ENCODE measurements at regions not wholly inside any gene's neighbourhood (a gene's known extent, or its start where the extent isn't known, plus 50 kb on each side); places are given as distances from the start of the nearest gene placed in this dataset.

DNA sequence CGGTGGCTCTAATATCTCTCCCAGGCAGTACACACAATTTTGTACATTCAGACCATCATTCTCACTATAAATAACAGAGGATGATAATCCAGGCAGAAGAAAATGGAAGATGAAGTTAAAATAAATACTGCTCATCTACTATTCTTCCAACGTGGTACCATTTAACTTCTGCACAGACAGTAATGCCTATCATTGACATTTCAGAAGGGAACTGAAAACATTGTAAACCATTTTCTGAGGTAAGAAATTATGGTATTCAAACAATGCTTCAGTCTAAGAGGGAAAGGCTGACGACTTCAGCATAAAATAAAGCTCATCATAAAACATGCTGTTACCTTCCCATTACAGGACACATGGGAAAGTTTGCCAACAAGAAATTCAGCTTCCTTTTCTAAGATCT, 814.4 kb downstream of the NR4A2 start:
- Histone ChIP-seq H3F3A (ENCODE audit: control insufficient read depth, insufficient read depth) (no peaks in the 10 kb centered on the region), H3K36me3 (ENCODE audit: control insufficient read depth, low read length) (no peaks in the 10 kb centered on the region), H3K79me2 (ENCODE audit: control insufficient read depth, low read length) (no peaks in the 10 kb centered on the region), H3K4me2 (ENCODE audit: low read length) (no peak overlapping the region), H4K20me1 (ENCODE audit: control insufficient read depth, insufficient read depth, low read depth, low read length) (no peaks in the 10 kb centered on the region), H3K27me3 (ENCODE audit: control insufficient read depth, low read length) (no peaks in the 10 kb centered on the region), H3K9me2 (replicated peaks; ENCODE audit: control insufficient read depth, low read length) (no peaks in the 10 kb centered on the region), H3K27ac (ENCODE audit: low read depth, low read length) (no peak overlapping the region), H3K4me3 (ENCODE audit: low read length) (no peak overlapping the region), H3K4me1 (ENCODE audit: control insufficient read depth, low read length) (no peaks in the 10 kb centered on the region), H3K9me3 (ENCODE audit: control insufficient read depth, insufficient read depth, low read length) (no peaks in the 10 kb centered on the region)
- TF ChIP-seq, protein P1, sequence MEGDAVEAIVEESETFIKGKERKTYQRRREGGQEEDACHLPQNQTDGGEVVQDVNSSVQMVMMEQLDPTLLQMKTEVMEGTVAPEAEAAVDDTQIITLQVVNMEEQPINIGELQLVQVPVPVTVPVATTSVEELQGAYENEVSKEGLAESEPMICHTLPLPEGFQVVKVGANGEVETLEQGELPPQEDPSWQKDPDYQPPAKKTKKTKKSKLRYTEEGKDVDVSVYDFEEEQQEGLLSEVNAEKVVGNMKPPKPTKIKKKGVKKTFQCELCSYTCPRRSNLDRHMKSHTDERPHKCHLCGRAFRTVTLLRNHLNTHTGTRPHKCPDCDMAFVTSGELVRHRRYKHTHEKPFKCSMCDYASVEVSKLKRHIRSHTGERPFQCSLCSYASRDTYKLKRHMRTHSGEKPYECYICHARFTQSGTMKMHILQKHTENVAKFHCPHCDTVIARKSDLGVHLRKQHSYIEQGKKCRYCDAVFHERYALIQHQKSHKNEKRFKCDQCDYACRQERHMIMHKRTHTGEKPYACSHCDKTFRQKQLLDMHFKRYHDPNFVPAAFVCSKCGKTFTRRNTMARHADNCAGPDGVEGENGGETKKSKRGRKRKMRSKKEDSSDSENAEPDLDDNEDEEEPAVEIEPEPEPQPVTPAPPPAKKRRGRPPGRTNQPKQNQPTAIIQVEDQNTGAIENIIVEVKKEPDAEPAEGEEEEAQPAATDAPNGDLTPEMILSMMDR (IDR thresholded peaks at IDR 0.05; ENCODE audit: low read depth, low read length, poor library complexity, severe bottlenecking) = no peak
- no peak for TF ChIP-seq EZH2phosphoT487 (IDR thresholded peaks at IDR 0.05; ENCODE audit: borderline replicate concordance, low read length)

DNA sequence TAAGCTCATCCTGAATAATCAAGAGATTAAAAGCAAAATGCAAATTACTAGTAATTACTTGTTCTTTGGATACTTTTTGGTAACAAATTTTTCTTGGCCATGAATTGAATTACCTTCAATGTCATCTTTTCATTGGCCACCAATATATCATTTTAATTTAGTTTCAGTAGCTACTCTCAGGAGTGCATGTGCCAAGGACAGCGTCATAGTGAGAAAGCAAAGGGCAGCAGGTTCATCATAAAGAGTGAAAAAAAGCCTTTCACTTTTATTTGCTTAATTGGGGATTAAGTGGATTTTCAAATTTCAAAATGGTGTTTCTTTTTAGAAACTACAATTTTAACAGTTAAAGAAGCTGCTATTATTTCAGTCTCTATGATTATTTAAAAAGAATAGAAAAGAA, 815.2 kb downstream of the NR4A2 start:
- Histone ChIP-seq H3K4me1 (ENCODE audit: control insufficient read depth, low read length) (no peaks in the 10 kb centered on the region), H3F3A (ENCODE audit: control insufficient read depth, insufficient read depth) (no peaks in the 10 kb centered on the region), H3K9me2 (replicated peaks; ENCODE audit: control insufficient read depth, low read length) (no peaks in the 10 kb centered on the region), H4K20me1 (ENCODE audit: control insufficient read depth, insufficient read depth, low read depth, low read length) (no peaks in the 10 kb centered on the region), H3K9me3 (ENCODE audit: control insufficient read depth, insufficient read depth, low read length) (no peaks in the 10 kb centered on the region), H3K4me2 (ENCODE audit: low read length) (no peak overlapping the region), H3K27ac (ENCODE audit: low read depth, low read length) (no peak overlapping the region), H3K36me3 (ENCODE audit: control insufficient read depth, low read length) (no peaks in the 10 kb centered on the region), H3K27me3 (ENCODE audit: control insufficient read depth, low read length) (no peaks in the 10 kb centered on the region), H3K79me2 (ENCODE audit: control insufficient read depth, low read length) (no peaks in the 10 kb centered on the region), H3K4me3 (ENCODE audit: low read length) (no peak overlapping the region)
- TF ChIP-seq EZH2phosphoT487 (IDR thresholded peaks at IDR 0.05; ENCODE audit: borderline replicate concordance, low read length) = no peak
- TF ChIP-seq, protein P1 (IDR thresholded peaks at IDR 0.05; ENCODE audit: low read depth, low read length, poor library complexity, severe bottlenecking) = no peak

DNA sequence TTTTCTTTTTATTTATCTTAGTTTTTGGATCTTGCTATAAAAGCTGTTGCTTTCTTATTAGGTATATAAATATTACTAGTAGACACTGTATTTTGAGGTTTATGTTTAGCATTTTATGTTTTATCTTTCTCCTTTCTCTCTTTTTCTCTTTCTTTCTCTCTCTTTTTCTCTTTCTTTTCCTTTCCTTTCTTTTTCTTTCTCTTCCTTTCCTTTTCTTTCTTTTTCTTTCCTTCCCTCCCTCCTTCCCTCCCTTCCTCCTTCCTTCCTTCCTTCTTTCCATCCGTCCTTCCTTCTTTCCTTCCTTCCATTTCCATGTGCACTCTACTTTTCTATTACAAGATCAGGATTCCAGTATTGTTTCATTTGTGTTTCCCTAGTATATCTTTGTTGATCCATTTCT, 814.8 kb downstream of the KCNJ3 start:
- H4K20me1 ChIP-seq (ENCODE audit: control insufficient read depth, insufficient read depth, low read depth, low read length) = no peaks in the 10 kb centered on the region

More for the DNA sequence above, 814.8 kb downstream of the KCNJ3 start:
- Histone ChIP-seq H3K79me2 (ENCODE audit: control insufficient read depth, low read length) (no peaks in the 10 kb centered on the region), H3F3A (ENCODE audit: control insufficient read depth, insufficient read depth) (no peaks in the 10 kb centered on the region), H3K4me1 (ENCODE audit: control insufficient read depth, low read length) (no peaks in the 10 kb centered on the region), H3K36me3 (ENCODE audit: control insufficient read depth, low read length) (no peaks in the 10 kb centered on the region), H3K27me3 (ENCODE audit: control insufficient read depth, low read length) (no peaks in the 10 kb centered on the region), H3K27ac (ENCODE audit: low read depth, low read length) (no peak overlapping the region), H3K9me3 (ENCODE audit: control insufficient read depth, insufficient read depth, low read length) (no peaks in the 10 kb centered on the region), H3K4me3 (ENCODE audit: low read length) (no peak overlapping the region), H3K4me2 (ENCODE audit: low read length) (no peak overlapping the region), H3K9me2 (replicated peaks; ENCODE audit: control insufficient read depth, low read length) (no peaks in the 10 kb centered on the region)
- no peak for TF ChIP-seq EZH2phosphoT487 (IDR thresholded peaks at IDR 0.05; ENCODE audit: borderline replicate concordance, low read length)
- TF ChIP-seq, protein P1 (IDR thresholded peaks at IDR 0.05; ENCODE audit: low read depth, low read length, poor library complexity, severe bottlenecking) = no peak

Data from DOHH2 (cell line).